ENCODE measurements at regions not wholly inside any gene's neighbourhood (a gene's known extent, or its start where the extent isn't known, plus 50 kb on each side); places are given as distances from the start of the nearest gene placed in this dataset.

- H3K4me3 Mint-ChIP-seq = no peak overlapping the region
- TF ChIP-seq CTCF (IDR thresholded peaks at IDR 0.05; ENCODE audit: unreplicated experiment) = no peak
- no peak for DNase-seq (ENCODE audit: low spot score in 2 of 2, unreplicated experiment in 2 of 2)
- no peaks in the 10 kb centered on the region for H3K36me3 Mint-ChIP-seq
- peaks cover 30% of the 10 kb centered on the region for H3K4me1 Mint-ChIP-seq
- peak overlapping the region; percentile 78 for H3K27ac Mint-ChIP-seq
- H3K27me3 Mint-ChIP-seq (ENCODE audit: low read depth) = no peaks in the 10 kb centered on the region
- peaks cover 8% of the 10 kb centered on the region for H3K9me3 Mint-ChIP-seq
Measured at GRCh38 chr21:16912075-16912474, 600.8 kb upstream of the CXADR start.

DNA sequence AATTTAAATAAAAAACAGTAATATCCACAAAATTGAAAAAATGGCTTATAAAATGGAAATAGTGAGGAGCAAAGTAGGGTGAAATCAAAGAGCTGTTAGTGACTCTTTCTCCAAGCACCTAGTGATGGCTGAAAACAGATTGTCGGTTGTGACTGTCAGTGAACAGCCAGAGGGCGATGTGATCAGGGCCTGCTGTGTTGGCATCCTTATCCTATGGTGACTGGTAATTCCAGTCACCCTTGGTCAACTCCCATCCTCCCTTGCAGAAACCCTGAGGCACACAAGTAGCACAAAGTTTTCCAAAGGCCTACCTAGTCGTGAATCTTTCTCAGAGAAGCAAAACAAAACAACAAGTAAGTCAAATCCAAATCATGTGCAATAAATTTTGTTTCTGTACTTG is 599.8 kb upstream of the CXADR start:
- no peak for TF ChIP-seq CTCF (IDR thresholded peaks at IDR 0.05; ENCODE audit: unreplicated experiment)
- Mint-ChIP-seq H3K4me3 (no peak overlapping the region), H3K27me3 (ENCODE audit: low read depth) (no peaks in the 10 kb centered on the region), H3K36me3 (no peaks in the 10 kb centered on the region), H3K27ac (peak overlapping the region; percentile 85), H3K9me3 (peaks cover 8% of the 10 kb centered on the region), H3K4me1 (peaks cover 30% of the 10 kb centered on the region)
- DNase-seq (ENCODE audit: low spot score in 2 of 2, unreplicated experiment in 2 of 2) = no peak

GRCh38 chr21:16928439-16928838 is 584.4 kb upstream of the CXADR start:
- peaks cover 5% of the 10 kb centered on the region for H3K9me3 Mint-ChIP-seq
- no peaks in the 10 kb centered on the region for H3K27me3 Mint-ChIP-seq (ENCODE audit: low read depth)
- H3K4me1 Mint-ChIP-seq = no peaks in the 10 kb centered on the region
- no peak for DNase-seq (ENCODE audit: low spot score in 2 of 2, unreplicated experiment in 2 of 2)
- no peak for TF ChIP-seq CTCF (IDR thresholded peaks at IDR 0.05; ENCODE audit: unreplicated experiment)
- no peak overlapping the region for H3K27ac Mint-ChIP-seq
- H3K4me3 Mint-ChIP-seq = no peak overlapping the region
- no peaks in the 10 kb centered on the region for H3K36me3 Mint-ChIP-seq

DNA sequence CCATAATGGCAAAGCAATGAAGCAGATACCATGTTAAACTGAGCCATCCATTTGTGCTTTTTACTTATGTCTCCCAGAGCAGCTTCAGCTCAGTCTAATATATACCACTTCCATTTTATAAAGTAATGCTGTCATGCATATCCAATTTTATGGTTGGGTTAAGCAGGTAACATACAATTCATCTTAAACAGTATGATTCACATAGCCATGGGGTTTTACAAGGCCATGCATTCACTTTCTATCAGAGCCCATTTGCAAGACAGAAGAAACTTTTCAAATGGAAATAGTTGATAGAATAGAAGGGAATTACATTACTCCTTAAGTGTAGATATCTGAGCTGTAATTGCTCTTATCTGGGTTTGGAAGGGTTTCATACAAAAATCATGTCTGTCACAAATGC is 580.5 kb upstream of the CXADR start:
- Mint-ChIP-seq H3K4me3 (no peak overlapping the region), H3K4me1 (no peaks in the 10 kb centered on the region), H3K9me3 (peaks cover 5% of the 10 kb centered on the region), H3K27ac (no peak overlapping the region), H3K27me3 (ENCODE audit: low read depth) (no peaks in the 10 kb centered on the region), H3K36me3 (no peaks in the 10 kb centered on the region)
- no peak for DNase-seq (ENCODE audit: low spot score in 2 of 2, unreplicated experiment in 2 of 2)
- TF ChIP-seq CTCF (IDR thresholded peaks at IDR 0.05; ENCODE audit: unreplicated experiment) = no peak

- peaks cover 13% of the 10 kb centered on the region for H3K36me3 Mint-ChIP-seq
- no peak for DNase-seq (ENCODE audit: low spot score in 2 of 2, unreplicated experiment in 2 of 2)
- H3K27me3 Mint-ChIP-seq (ENCODE audit: low read depth) = no peaks in the 10 kb centered on the region
- TF ChIP-seq CTCF (IDR thresholded peaks at IDR 0.05; ENCODE audit: unreplicated experiment) = no peak
- H3K27ac Mint-ChIP-seq = no peak overlapping the region
- no peaks in the 10 kb centered on the region for H3K4me1 Mint-ChIP-seq
- peaks cover 37% of the 10 kb centered on the region for H3K9me3 Mint-ChIP-seq
- H3K4me3 Mint-ChIP-seq = no peak overlapping the region
Measured at GRCh38 chr21:16942703-16943102, 570.1 kb upstream of the CXADR start.

DNA sequence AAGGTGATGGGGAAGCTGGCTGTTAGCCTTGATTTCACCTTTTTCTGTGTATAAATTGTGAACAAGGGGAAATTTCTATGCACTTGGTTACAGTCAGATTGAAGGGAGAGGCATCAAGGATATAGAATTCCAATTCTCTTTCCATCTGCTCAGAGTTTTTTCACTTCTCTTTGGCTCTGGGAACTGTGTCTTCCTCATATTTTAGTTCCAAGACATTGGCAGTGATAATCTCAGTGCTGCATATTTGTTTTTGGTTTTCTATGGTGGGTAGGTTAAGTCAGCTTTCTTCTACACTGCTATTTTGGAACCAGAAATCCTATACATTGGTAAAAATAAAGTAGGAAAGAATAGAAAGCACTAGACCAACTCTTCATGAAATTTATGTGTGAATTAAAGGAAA is 569.6 kb upstream of the CXADR start:
- no peak for TF ChIP-seq CTCF (IDR thresholded peaks at IDR 0.05; ENCODE audit: unreplicated experiment)
- DNase-seq (ENCODE audit: low spot score in 2 of 2, unreplicated experiment in 2 of 2) = no peak
- Mint-ChIP-seq H3K9me3 (peaks cover 37% of the 10 kb centered on the region), H3K36me3 (peaks cover 13% of the 10 kb centered on the region), H3K4me3 (no peak overlapping the region), H3K27ac (no peak overlapping the region), H3K4me1 (no peaks in the 10 kb centered on the region), H3K27me3 (ENCODE audit: low read depth) (no peaks in the 10 kb centered on the region)

Data from mesothelial cell of epicardium (in vitro differentiated cells).